DOHH2 (cell line): ENCODE measurements at regions not wholly inside any gene's neighbourhood (a gene's known extent, or its start where the extent isn't known, plus 50 kb on each side); places are given as distances from the start of the nearest gene placed in this dataset.

ENCODE experiments used
- CTCF ChIP-seq: fragments of 200-600 bp; sonication (generic); IDR thresholded peaks from one replicate; pipeline ENCODE4 v1.5.1; 2014; ENCODE audit warnings: antibody characterized with exemption, mild to moderate bottlenecking, low read depth, low read length; ENCODE audit not compliant: poor library complexity, severe bottlenecking
- EZH2phosphoT487 ChIP-seq: fragments of 200-600 bp; sonication (generic); IDR thresholded peaks from 2 replicates; pipeline ENCODE4 v1.6.1; 2017; ENCODE audit warnings: borderline replicate concordance, mild to moderate bottlenecking, antibody characterized with exemption, low read length, moderate library complexity, mixed read lengths

GRCh38 chr3:194225418-194225812, 89.5 kb downstream of the HES1 start:
- TF ChIP-seq CTCF (no peak), EZH2phosphoT487 (no peak)
